Stomach (tissue), 8 donors: ENCODE measurements at regions not wholly inside any gene's neighbourhood (a gene's known extent, or its start where the extent isn't known, plus 50 kb on each side); places are given as distances from the start of the nearest gene placed in this dataset.

Experiments
- DNase-seq, 2 donors: peaks; one replicate each; pipeline versions ENCODE4 v3.0.0 to v3.0.0-alpha.2; 2013 to 2019
- H3K27ac ChIP-seq, 5 donors: fragments of 200-600 bp in 4 of 5; sonication (generic) in 4 of 5; one replicate each; pipeline ENCODE4 v1.5.1; 2013 to 2019; ENCODE audit warnings: mild to moderate bottlenecking in 1 of 5, moderate library complexity in 1 of 5
- H3K27me3 ChIP-seq, 3 donors: fragments of 200-600 bp; sonication (generic); one replicate each; pipeline ENCODE4 v1.5.1; 2017 to 2019; ENCODE audit warnings: mixed run types in 1 of 3
- H3K36me3 ChIP-seq, 4 donors: fragments of 200-600 bp; sonication (generic); 1 replicate in 3 of 4; 2 replicates in 1 of 4; pipeline ENCODE4 v1.5.1; 2016 to 2019
- H3K4me1 ChIP-seq, 4 donors: fragments of 200-600 bp; sonication (generic); one replicate each; pipeline ENCODE4 v1.5.1; 2016 to 2019
- H3K4me3 ChIP-seq, 4 donors: fragments of 200-600 bp; sonication (generic) in 3 of 4; one replicate each; pipeline ENCODE4 v1.5.1; 2016 to 2019; ENCODE audit warnings: mild to moderate bottlenecking in 1 of 4
- H3K9me3 ChIP-seq, 4 donors: fragments of 200-600 bp; sonication (generic); one replicate each; pipeline ENCODE4 v1.5.1; 2016 to 2019
- EP300 ChIP-seq: sonication (generic); formaldehyde crosslinking; IDR thresholded peaks from one replicate; pipeline ENCODE4 v1.6.1; 2017; ENCODE audit warnings: antibody characterized with exemption
- POLR2A ChIP-seq, 4 donors: fragments of 450-650 bp; IDR thresholded peaks; one replicate each; pipeline ENCODE4 v1.6.1; 2016; ENCODE audit warnings: antibody characterized with exemption in 4 of 4, control low read depth in 2 of 4, mild to moderate bottlenecking in 1 of 4, moderate library complexity in 1 of 4
- POLR2AphosphoS5 ChIP-seq, 3 donors: sonication (generic); formaldehyde crosslinking; IDR thresholded peaks; one replicate each; pipeline ENCODE4 v1.6.1; 2016; ENCODE audit warnings: antibody characterized with exemption in 3 of 3
- WGBS, 5 donors: extraction: QIAGEN DNeasy Blood & Tissue Kit in 3 of 5; methylation state at CpG; one replicate each; pipeline versions ENCODE4 v1.1.5 to v1.1.7; 2013 to 2018; 5-methylcytosine and 5-hydroxymethylcytosine counted together
- intact Hi-C: fragments of 100-400 bp; cut with DNase I; formaldehyde crosslinking; loops from one replicate; pipeline ENCODE4 v1.15.1; 2023; ENCODE audit warnings: low total_unique reads
- TF ChIP-seq, protein P1 (sequence below), 7 experiments: fragments of 450-650 bp in 4 of 7; fragments of 200-600 bp in 3 of 7; sonication (generic) in 3 of 7; IDR thresholded peaks; one replicate each; pipeline ENCODE4 v1.5.1; 2016 to 2019; ENCODE audit warnings: antibody characterized with exemption in 7 of 7, control low read depth in 2 of 7, mild to moderate bottlenecking in 1 of 7
- donor health status: healthy with polysubstance abuse.
- donor health status: Bipolar disorder and iron deficiency.
- donor health status: healthy.

DNA sequence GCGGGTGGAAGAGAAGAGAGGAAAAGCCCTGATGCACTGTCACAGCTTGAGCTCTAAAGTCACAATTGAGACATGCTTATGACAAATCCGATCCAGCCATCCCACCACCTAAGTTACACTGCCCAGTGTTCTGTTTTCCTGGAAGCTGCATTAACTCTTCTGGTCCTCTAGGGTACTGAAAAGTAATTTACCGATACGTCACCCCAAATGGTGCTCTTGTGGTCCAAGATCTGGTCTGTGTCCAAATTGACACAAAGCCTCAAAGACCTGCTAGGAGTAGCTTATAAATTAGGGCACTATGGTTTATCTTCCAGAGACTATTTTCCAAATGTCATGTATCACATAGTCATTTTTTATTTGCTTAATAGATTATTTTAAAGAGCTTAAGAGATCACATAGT, 186.7 kb upstream of the ETAA1 start:
- H3K36me3 ChIP-seq: no peaks in the 10 kb centered on the region
- intact Hi-C loops: no loop called here
- no peaks in the 10 kb centered on the region for H3K9me3 ChIP-seq
- TF ChIP-seq POLR2AphosphoS5 (IDR thresholded peaks at IDR 0.05) (no peak), POLR2A (IDR thresholded peaks at IDR 0.05) (no peak), EP300 (no peak)
- TF ChIP-seq, protein P1, sequence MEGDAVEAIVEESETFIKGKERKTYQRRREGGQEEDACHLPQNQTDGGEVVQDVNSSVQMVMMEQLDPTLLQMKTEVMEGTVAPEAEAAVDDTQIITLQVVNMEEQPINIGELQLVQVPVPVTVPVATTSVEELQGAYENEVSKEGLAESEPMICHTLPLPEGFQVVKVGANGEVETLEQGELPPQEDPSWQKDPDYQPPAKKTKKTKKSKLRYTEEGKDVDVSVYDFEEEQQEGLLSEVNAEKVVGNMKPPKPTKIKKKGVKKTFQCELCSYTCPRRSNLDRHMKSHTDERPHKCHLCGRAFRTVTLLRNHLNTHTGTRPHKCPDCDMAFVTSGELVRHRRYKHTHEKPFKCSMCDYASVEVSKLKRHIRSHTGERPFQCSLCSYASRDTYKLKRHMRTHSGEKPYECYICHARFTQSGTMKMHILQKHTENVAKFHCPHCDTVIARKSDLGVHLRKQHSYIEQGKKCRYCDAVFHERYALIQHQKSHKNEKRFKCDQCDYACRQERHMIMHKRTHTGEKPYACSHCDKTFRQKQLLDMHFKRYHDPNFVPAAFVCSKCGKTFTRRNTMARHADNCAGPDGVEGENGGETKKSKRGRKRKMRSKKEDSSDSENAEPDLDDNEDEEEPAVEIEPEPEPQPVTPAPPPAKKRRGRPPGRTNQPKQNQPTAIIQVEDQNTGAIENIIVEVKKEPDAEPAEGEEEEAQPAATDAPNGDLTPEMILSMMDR (IDR thresholded peaks at IDR 0.05): no peak
- peaks cover 0 to 7% (median 2%) of the 10 kb centered on the region in 4 donors for H3K4me1 ChIP-seq
- H3K4me3 ChIP-seq: no peak overlapping the region
- H3K27ac ChIP-seq: no peak overlapping the region
- DNase-seq: no peak
- 66 to 93% (median 75%) methylated on average over 4 of the region's 4 CpGs for WGBS, 5 donors
- no peaks in the 10 kb centered on the region for H3K27me3 ChIP-seq

- peak overlapping the region in 2 of 5 donors; percentile 75 to 78 for H3K27ac ChIP-seq
- 33 to 64% (median 48%) methylated on average over 1 of the region's 1 CpG for WGBS, 5 donors
- TF ChIP-seq POLR2AphosphoS5 (IDR thresholded peaks at IDR 0.05): no peak
- TF ChIP-seq, protein P1 (IDR thresholded peaks at IDR 0.05): no peak
- no peak for TF ChIP-seq EP300
- TF ChIP-seq POLR2A (IDR thresholded peaks at IDR 0.05): no peak
- H3K9me3 ChIP-seq: no peaks in the 10 kb centered on the region
- no peak overlapping the region for H3K4me3 ChIP-seq
- H3K36me3 ChIP-seq: no peaks in the 10 kb centered on the region
- intact Hi-C loops: no loop called here
- no peaks in the 10 kb centered on the region for H3K27me3 ChIP-seq
- H3K4me1 ChIP-seq: peaks cover 0 to 21% (median 5%) of the 10 kb centered on the region in 4 donors
- no peak for DNase-seq
Observed at GRCh38 chr2:67212203-67212602, 184.9 kb upstream of the ETAA1 start.

DNA sequence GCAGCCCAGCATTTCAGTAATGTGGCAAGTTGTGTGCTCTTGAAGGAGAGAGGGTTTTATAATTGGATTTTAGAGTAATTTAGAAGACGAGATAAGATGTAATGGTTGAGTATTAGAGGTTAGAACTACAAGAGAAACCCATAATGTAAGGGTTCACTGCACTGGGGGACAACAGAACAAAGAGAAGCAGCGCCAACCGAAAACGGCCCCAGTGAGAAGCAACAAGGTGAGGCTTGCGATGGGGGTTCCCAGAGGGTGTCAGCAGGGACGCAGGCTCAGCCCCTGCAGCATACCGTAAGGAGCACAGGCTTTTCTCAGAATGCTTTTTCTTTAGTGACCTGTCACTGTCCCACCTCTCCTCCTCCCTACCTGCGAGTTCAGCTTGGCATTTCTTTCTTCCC, 183.9 kb upstream of the ETAA1 start:
- peak in 1 of 2 donors; percentile 60 for DNase-seq
- TF ChIP-seq POLR2A (IDR thresholded peaks at IDR 0.05) (no peak), POLR2AphosphoS5 (IDR thresholded peaks at IDR 0.05) (no peak), EP300 (no peak)
- TF ChIP-seq, protein P1 (IDR thresholded peaks at IDR 0.05): no peak
- Histone ChIP-seq H3K27me3 (no peaks in the 10 kb centered on the region), H3K4me1 (peaks cover 0 to 21% (median 5%) of the 10 kb centered on the region in 4 donors), H3K36me3 (no peaks in the 10 kb centered on the region), H3K9me3 (no peaks in the 10 kb centered on the region), H3K27ac (peak overlapping the region in 3 of 5 donors; percentile 62 to 78 (median 75)), H3K4me3 (no peak overlapping the region)
- 62 to 84% (median 82%) methylated on average over 8 of the region's 8 CpGs for WGBS, 5 donors
- intact Hi-C loops: no loop called here

GRCh38 chr2:67213677-67214402, 183.3 kb upstream of the ETAA1 start:
- H3K27ac ChIP-seq: peak overlapping the region in 3 of 5 donors; percentile 62 to 78 (median 75)
- DNase-seq: no peak
- H3K4me1 ChIP-seq: peaks cover 0 to 21% (median 5%) of the 10 kb centered on the region in 4 donors
- intact Hi-C loops: no loop called here
- no peaks in the 10 kb centered on the region for H3K36me3 ChIP-seq
- no peaks in the 10 kb centered on the region for H3K27me3 ChIP-seq
- no peaks in the 10 kb centered on the region for H3K9me3 ChIP-seq
- 86 to 93% (median 91%) methylated on average over 2 of the region's 2 CpGs for WGBS, 5 donors
- H3K4me3 ChIP-seq: no peak overlapping the region
- TF ChIP-seq, protein P1 (IDR thresholded peaks at IDR 0.05): no peak
- TF ChIP-seq POLR2A (IDR thresholded peaks at IDR 0.05) (no peak), POLR2AphosphoS5 (IDR thresholded peaks at IDR 0.05) (no peak), EP300 (no peak)
